ES-I3 (cell line): ENCODE measurements at regions not wholly inside any gene's neighbourhood (a gene's known extent, or its start where the extent isn't known, plus 50 kb on each side); places are given as distances from the start of the nearest gene placed in this dataset.

ENCODE experiments used
- H3K36me3 ChIP-seq: 2 replicates; pipeline ENCODE4 v1.6.1; 2013; ENCODE audit warnings: mild to moderate bottlenecking, low read length, control low read depth, moderate library complexity; ENCODE audit not compliant: insufficient read depth
- H3K4me1 ChIP-seq: 2 replicates; pipeline ENCODE4 v1.6.1; 2013; ENCODE audit warnings: mild to moderate bottlenecking, control low read depth, low read length; ENCODE audit not compliant: insufficient read depth
- H3K9ac ChIP-seq: 2 replicates; pipeline ENCODE4 v1.6.1; 2013; ENCODE audit warnings: low read depth, mild to moderate bottlenecking, low read length, moderate library complexity
- H3K9me3 ChIP-seq: 2 replicates; pipeline ENCODE4 v1.6.1; 2013; ENCODE audit warnings: mild to moderate bottlenecking, low read length, moderate library complexity; ENCODE audit not compliant: control insufficient read depth, insufficient read depth

DNA sequence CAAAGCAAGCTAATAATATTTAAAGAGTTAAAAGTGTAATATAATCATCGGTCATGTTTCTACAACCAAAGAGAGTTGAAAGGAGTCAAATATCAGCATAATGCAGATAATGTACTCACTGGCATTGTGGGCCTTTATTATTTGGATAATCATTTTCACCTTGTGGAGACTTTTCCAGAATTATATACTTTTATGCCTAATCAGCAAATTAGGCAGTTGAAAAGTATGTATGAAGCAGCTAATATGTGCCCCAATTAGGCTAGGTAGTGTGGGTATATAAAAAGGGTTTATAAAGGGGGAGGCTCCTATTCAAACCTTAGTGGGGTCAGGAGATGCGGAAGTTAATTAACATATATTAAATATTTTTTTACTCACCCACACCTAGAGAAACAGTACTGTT lies 102.8 kb upstream of the HNRNPU start:
- H3K4me1 ChIP-seq, result peaks cover 12% of the 10 kb centered on the region
- no peaks in the 10 kb centered on the region for H3K9me3 ChIP-seq
- H3K36me3 ChIP-seq, result no peaks in the 10 kb centered on the region
- no peak overlapping the region for H3K9ac ChIP-seq

- H3K9me3 ChIP-seq, result no peaks in the 10 kb centered on the region
- no peak overlapping the region for H3K9ac ChIP-seq
- no peaks in the 10 kb centered on the region for H3K36me3 ChIP-seq
- peaks cover 15% of the 10 kb centered on the region for H3K4me1 ChIP-seq
These were observed 101.1 kb upstream of the HNRNPU start for GRCh38 chr1:244965185-244966030.

GRCh38 chr1:244964112-244964971 lies 100.0 kb upstream of the HNRNPU start:
- Histone ChIP-seq H3K9me3 (no peaks in the 10 kb centered on the region), H3K36me3 (no peaks in the 10 kb centered on the region), H3K4me1 (peaks cover 15% of the 10 kb centered on the region), H3K9ac (no peak overlapping the region)

GRCh38 chr1:244963231-244963826 lies 99.0 kb upstream of the HNRNPU start:
- peaks cover 14% of the 10 kb centered on the region for H3K4me1 ChIP-seq
- H3K9ac ChIP-seq, result no peak overlapping the region
- H3K9me3 ChIP-seq, result no peaks in the 10 kb centered on the region
- H3K36me3 ChIP-seq, result no peaks in the 10 kb centered on the region

DNA sequence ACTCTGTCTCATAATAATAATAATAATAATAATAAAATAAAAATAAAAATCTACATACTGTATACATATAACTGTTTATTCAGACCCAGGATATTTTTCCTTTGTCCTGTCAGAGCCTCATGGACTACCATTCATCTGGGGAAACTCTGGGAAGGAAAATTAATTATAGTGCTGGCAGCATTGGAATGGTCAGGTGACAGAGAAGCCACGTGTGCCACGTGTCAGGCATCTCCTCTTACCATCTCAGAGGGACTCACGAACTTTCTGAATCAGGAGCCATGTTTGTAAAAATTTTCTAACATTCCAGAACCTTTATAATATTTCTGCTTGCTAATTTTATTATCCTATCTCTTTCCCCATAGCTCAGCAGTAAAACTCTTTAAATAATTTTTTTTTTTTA lies 97.8 kb upstream of the HNRNPU start:
- no peak overlapping the region for H3K9ac ChIP-seq
- no peaks in the 10 kb centered on the region for H3K9me3 ChIP-seq
- peaks cover 12% of the 10 kb centered on the region for H3K4me1 ChIP-seq
- H3K36me3 ChIP-seq, result no peaks in the 10 kb centered on the region

DNA sequence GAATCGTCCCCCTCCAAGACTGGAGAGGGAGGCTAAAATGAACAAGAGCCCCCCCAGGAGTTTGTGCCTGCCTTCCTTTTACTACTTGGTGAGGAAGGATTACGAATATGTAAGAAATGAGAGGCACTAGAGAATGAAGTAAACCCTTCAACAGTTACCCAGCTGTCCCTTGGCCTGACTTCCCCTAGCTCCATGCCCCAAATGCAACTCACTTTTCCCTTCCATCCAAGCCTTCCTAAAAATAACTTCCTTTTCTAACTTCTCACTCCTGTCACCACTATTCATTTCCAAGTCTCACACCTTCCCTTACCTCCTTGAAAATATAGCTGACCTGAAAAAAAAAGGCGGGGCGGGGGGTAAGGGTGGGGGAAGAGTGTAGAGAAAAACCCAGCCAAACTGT lies 96.6 kb upstream of the HNRNPU start:
- H3K9me3 ChIP-seq, result no peaks in the 10 kb centered on the region
- no peaks in the 10 kb centered on the region for H3K36me3 ChIP-seq
- H3K4me1 ChIP-seq, result peaks cover 12% of the 10 kb centered on the region
- H3K9ac ChIP-seq, result no peak overlapping the region

DNA sequence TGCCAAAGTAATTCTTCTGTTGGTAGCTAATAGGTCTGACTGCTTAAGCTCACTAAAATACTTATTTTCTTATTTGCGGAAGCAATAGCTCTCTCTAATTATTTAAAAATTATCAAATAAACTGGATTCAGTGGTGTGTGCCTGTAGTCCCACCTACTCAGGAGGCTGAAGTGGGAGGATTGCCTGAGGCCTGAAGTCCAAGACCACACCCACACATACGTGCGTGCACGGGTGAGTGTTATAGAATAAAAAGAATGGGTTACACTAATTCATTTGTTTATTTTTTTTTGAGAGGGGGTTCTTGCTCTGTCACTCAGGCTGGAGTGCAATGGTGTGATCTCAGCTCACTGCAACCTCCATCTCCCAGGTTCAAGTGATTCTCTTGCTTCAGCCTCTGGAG lies 94.2 kb upstream of the HNRNPU start:
- Histone ChIP-seq H3K36me3 (no peaks in the 10 kb centered on the region), H3K9me3 (no peaks in the 10 kb centered on the region), H3K9ac (no peak overlapping the region), H3K4me1 (0 out of 2 replicates have a peak, but pooled peaks cover 3% of the 10 kb centered on the region)

- no peak overlapping the region for H3K9ac ChIP-seq
- H3K4me1 ChIP-seq, result 0 out of 2 replicates have a peak, but pooled peaks cover 3% of the 10 kb centered on the region
- H3K36me3 ChIP-seq, result no peaks in the 10 kb centered on the region
- H3K9me3 ChIP-seq, result no peaks in the 10 kb centered on the region
These were observed 93.2 kb upstream of the HNRNPU start for GRCh38 chr1:244957525-244957924.

- Histone ChIP-seq H3K36me3 (no peaks in the 10 kb centered on the region), H3K9me3 (no peaks in the 10 kb centered on the region), H3K9ac (no peak overlapping the region), H3K4me1 (0 out of 2 replicates have a peak, but pooled peaks cover 3% of the 10 kb centered on the region)
These were observed 92.8 kb upstream of the HNRNPU start for GRCh38 chr1:244957122-244957521.

DNA sequence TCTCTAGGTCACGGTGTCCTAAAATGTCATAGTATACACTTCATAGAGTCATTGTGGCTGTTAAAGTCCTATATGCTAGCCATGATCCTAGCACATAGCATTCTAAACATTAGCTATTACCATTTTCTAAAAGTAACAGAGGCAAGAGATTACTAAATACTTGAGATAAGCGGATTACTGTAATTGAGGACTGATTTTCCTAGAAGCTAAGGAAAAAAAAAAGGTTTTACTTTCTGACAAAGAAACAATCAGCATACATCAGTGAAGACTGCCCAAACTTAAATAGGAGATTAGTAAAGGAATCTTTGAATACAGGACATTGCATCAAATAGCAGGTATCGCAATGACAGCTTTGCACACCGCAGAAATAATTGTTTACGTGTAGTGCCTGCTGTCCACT lies 91.3 kb upstream of the HNRNPU start:
- Histone ChIP-seq H3K4me1 (0 out of 2 replicates have a peak, but pooled peaks cover under 1% of the 10 kb centered on the region), H3K9ac (no peak overlapping the region), H3K9me3 (no peaks in the 10 kb centered on the region), H3K36me3 (no peaks in the 10 kb centered on the region)

GRCh38 chr1:244954359-244954758 lies 90.0 kb upstream of the HNRNPU start:
- Histone ChIP-seq H3K36me3 (no peaks in the 10 kb centered on the region), H3K9ac (no peak overlapping the region), H3K4me1 (no peaks in the 10 kb centered on the region), H3K9me3 (no peaks in the 10 kb centered on the region)

- H3K9ac ChIP-seq, result no peak overlapping the region
These were observed 89.6 kb upstream of the HNRNPU start for GRCh38 chr1:244953901-244954300.

GRCh38 chr1:244952940-244953339 lies 88.6 kb upstream of the HNRNPU start:
- H3K9ac ChIP-seq, result no peak overlapping the region
- H3K4me1 ChIP-seq, result no peaks in the 10 kb centered on the region
- H3K36me3 ChIP-seq, result no peaks in the 10 kb centered on the region
- no peaks in the 10 kb centered on the region for H3K9me3 ChIP-seq

More at GRCh38 chr1:244953901-244954300, 89.6 kb upstream of the HNRNPU start:
- no peaks in the 10 kb centered on the region for H3K36me3 ChIP-seq
- H3K9me3 ChIP-seq, result no peaks in the 10 kb centered on the region
- no peaks in the 10 kb centered on the region for H3K4me1 ChIP-seq

DNA sequence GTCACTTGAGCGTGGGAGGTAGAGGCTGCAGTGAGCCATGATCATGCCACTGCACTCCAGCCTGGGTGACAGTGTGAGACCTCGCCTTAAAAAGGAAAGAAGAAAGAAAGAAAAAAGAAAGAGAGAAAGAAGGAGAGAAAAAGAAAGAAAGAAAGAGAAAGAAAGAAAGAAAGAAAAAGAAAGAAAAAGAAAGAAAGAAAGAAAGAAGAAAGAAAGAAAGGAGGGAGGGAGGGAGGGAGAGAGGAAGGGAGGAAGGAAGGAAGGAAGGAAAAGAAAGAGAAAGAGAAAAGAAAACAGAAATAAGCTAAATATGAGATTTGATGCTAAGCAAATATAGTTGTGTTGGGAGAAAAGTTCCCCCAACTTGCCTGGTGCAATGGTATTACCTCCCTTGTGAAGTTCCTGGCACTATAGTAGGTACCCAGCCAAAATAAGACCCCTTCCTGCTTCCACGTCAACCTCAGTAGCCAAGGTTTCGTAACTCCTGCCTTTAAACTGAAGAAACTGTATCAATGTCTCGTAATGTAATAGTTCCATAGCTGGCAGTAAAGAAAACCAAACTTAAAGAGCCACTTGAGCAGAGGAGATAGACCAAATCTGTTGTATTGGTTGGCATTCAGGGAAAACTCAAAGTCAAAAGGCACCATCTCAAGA lies 88.1 kb upstream of the HNRNPU start:
- no peak overlapping the region for H3K9ac ChIP-seq
- H3K36me3 ChIP-seq, result no peaks in the 10 kb centered on the region
- H3K4me1 ChIP-seq, result no peaks in the 10 kb centered on the region
- H3K9me3 ChIP-seq, result no peaks in the 10 kb centered on the region
